Endothelial cell of umbilical vein (primary cell): ENCODE measurements at regions not wholly inside any gene's neighbourhood (a gene's known extent, or its start where the extent isn't known, plus 50 kb on each side); places are given as distances from the start of the nearest gene placed in this dataset.

Experiments
- BruUV-seq: library from RNA; stranded (reverse); fragments of 400-500 nt; replicated peaks from 2 replicates; lab custom pipeline; 2021; lab: Mats Ljungman, UMichigan
- CTCF ChIA-PET: fragments of 300-600, 350-600 bp; sonication (Branson Sonifier 250); formaldehyde crosslinking; loops from one replicate; lab custom pipeline; 2021; ENCODE audit warnings: antibody characterized with exemption, inconsistent platforms; lab: Charles Lee
- POLR2A ChIA-PET: fragments of 300-600, 350-600 bp; sonication (Branson Sonifier 250); formaldehyde crosslinking; loops from one replicate; lab custom pipeline; 2021; ENCODE audit warnings: antibody characterized with exemption, inconsistent platforms; lab: Charles Lee
- DNase-seq: peaks from one replicate; pipeline ENCODE4 v3.0.0-alpha.2; 2011; ENCODE audit warnings: low read depth, low spot score
- FAIRE-seq: peaks from 2 replicates; lab custom pipeline; 2011; peaks lifted over from hg19 to GRCh38; lab: Jason Lieb, UNC
- H2AFZ ChIP-seq: 2 replicates; pipeline ENCODE4 v1.6.0; 2012; ENCODE audit warnings: low read depth, low read length, control low read depth, inconsistent platforms
- H3K27ac ChIP-seq: 2 replicates; pipeline ENCODE4 v1.5.1; 2011; ENCODE audit warnings: low read depth, mild to moderate bottlenecking, control low read depth, low read length, moderate library complexity; ENCODE audit not compliant: insufficient read depth
- H3K27me3 ChIP-seq, 2 experiments: 2 replicates each; pipeline versions ENCODE4 v1.6.0 to v1.6.1; 2011; ENCODE audit warnings: low read length in 2 of 2, mixed read lengths in 1 of 2; ENCODE audit not compliant: control insufficient read depth in 2 of 2, insufficient read depth in 2 of 2
- H3K36me3 ChIP-seq, 2 experiments: 2 replicates in 1 of 2; 3 replicates in 1 of 2; pipeline ENCODE4 v1.5.1; 2011; ENCODE audit warnings: low read length in 2 of 2, mild to moderate bottlenecking in 1 of 2, moderate library complexity in 1 of 2; ENCODE audit not compliant: control insufficient read depth in 2 of 2, insufficient read depth in 2 of 2; ENCODE audit errors: extremely low read depth in 1 of 2
- H3K4me1 ChIP-seq: 3 replicates; pipeline ENCODE4 v1.5.1; 2011; ENCODE audit warnings: mild to moderate bottlenecking, low read length; ENCODE audit not compliant: control insufficient read depth, insufficient read depth; ENCODE audit errors: extremely low read depth
- H3K4me2 ChIP-seq: 2 replicates; pipeline ENCODE4 v1.6.1; 2011; ENCODE audit warnings: low read length, control low read depth, mixed read lengths; ENCODE audit not compliant: insufficient read depth
- H3K4me3 ChIP-seq, 3 experiments: fragments of 200-600 bp in 1 of 3; sonication (generic), shearing (Covaris generic) in 1 of 3; replicated peaks in 1 of 3; 2 replicates each; pipeline ENCODE4 v1.5.1; 2011 to 2016; ENCODE audit warnings: control low read depth in 3 of 3, low read length in 3 of 3, mild to moderate bottlenecking in 2 of 3, inconsistent platforms in 1 of 3, low read depth in 1 of 3, moderate library complexity in 1 of 3; ENCODE audit not compliant: insufficient read depth in 1 of 3
- H3K79me2 ChIP-seq: 2 replicates; pipeline ENCODE4 v1.6.0; 2012; ENCODE audit warnings: low read length, inconsistent platforms; ENCODE audit not compliant: control insufficient read depth, insufficient read depth
- H3K9ac ChIP-seq: replicated peaks from 2 replicates; pipeline ENCODE3; 2011; ENCODE audit warnings: low read length, control low read depth; ENCODE audit not compliant: insufficient read depth; ENCODE audit errors: extremely low read depth
- H3K9me1 ChIP-seq: replicated peaks from 3 replicates; pipeline ENCODE4 v1.6.0; 2011; ENCODE audit warnings: mild to moderate bottlenecking, low read length; ENCODE audit not compliant: control insufficient read depth, insufficient read depth; ENCODE audit errors: extremely low read depth
- H3K9me3 ChIP-seq: replicated peaks from 2 replicates; pipeline ENCODE4 v1.5.1; 2012; ENCODE audit warnings: low read length, inconsistent platforms; ENCODE audit not compliant: control insufficient read depth, insufficient read depth
- H4K20me1 ChIP-seq: replicated peaks from 2 replicates; pipeline ENCODE3; 2011; ENCODE audit warnings: mild to moderate bottlenecking, low read length; ENCODE audit not compliant: control insufficient read depth, insufficient read depth; ENCODE audit errors: extremely low read depth
- EZH2 ChIP-seq: IDR thresholded peaks from 2 replicates; pipeline ENCODE4 v1.6.1; 2012; ENCODE audit warnings: borderline replicate concordance, low read depth, mild to moderate bottlenecking, moderate library complexity, low read length, inconsistent platforms; ENCODE audit not compliant: severe bottlenecking
- FOS ChIP-seq: IDR thresholded peaks from 2 replicates; pipeline ENCODE4 v1.6.1; 2011; ENCODE audit warnings: mild to moderate bottlenecking, low read length, moderate library complexity, borderline replicate concordance; ENCODE audit not compliant: insufficient read depth
- GATA2 ChIP-seq: IDR thresholded peaks from 2 replicates; pipeline ENCODE4 v1.7.0; 2011; ENCODE audit warnings: low read depth, mild to moderate bottlenecking, moderate library complexity, mixed read lengths, low read length; ENCODE audit not compliant: insufficient read length, insufficient read depth
- JUN ChIP-seq: IDR thresholded peaks from 2 replicates; pipeline ENCODE4 v1.6.1; 2011; ENCODE audit warnings: borderline replicate concordance, low read depth; ENCODE audit not compliant: insufficient read length, insufficient read depth
- MYC ChIP-seq: IDR thresholded peaks from one replicate; pipeline ENCODE4 v1.6.1; 2011; ENCODE audit warnings: mild to moderate bottlenecking, low read depth, low read length
- POLR2A ChIP-seq: IDR thresholded peaks from 2 replicates; pipeline ENCODE4 v1.6.1; 2012; ENCODE audit warnings: low read depth, mild to moderate bottlenecking, control low read depth, low read length
- POLR2AphosphoS5 ChIP-seq: IDR thresholded peaks from 2 replicates; pipeline ENCODE4 v1.6.1; 2012; ENCODE audit warnings: low read depth, mild to moderate bottlenecking, control low read depth, low read length, moderate library complexity; ENCODE audit not compliant: insufficient read depth
- dilution Hi-C: fragments of 300-500 bp; cut with MboI; formaldehyde crosslinking; loops from one replicate; pipeline ENCODE4 v1.15.0; 2019; ENCODE audit warnings: low sequenced_read_pairs; ENCODE audit not compliant: extremely low pct_ligation_motif_present
- intact Hi-C: fragments of 100-400 bp; cut with micrococcal nuclease; formaldehyde crosslinking; loops from one replicate; pipeline ENCODE4 v1.10.0; 2022
- TF ChIP-seq, protein P1 (sequence below): IDR thresholded peaks from 2 replicates; pipeline ENCODE4 v1.6.1; 2011; ENCODE audit not compliant: insufficient read depth, insufficient read length
- TF ChIP-seq, protein P2 (sequence below), 2 donors: IDR thresholded peaks; 1 replicate in 1 of 2; 2 replicates in 1 of 2; pipeline ENCODE4 v1.5.1; 2011; ENCODE audit warnings: low read length in 2 of 2, mild to moderate bottlenecking in 2 of 2, moderate library complexity in 2 of 2, control low read depth in 1 of 2, inconsistent platforms in 1 of 2, low read depth in 1 of 2; ENCODE audit not compliant: insufficient read depth in 1 of 2; ENCODE audit errors: extremely low read depth in 1 of 2

DNA sequence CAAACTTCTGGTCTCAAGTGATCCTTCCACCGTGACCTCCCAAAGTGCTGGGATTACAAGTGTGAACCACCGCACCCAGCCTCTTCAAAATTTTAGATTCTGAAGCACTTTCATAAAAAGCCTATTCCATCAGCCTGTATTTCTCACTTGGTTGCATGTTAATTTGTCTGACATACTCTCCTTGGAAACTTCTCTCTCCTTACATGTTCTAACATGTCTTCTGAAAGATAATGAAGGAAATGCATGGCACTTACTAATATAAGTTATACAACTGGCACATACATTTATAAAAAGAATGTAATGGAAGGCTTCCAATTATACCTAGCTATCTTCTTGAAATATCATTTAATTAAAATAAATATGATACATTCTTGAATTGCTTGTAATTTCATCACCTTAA, 597.5 kb downstream of the TBC1D32 start:
- ChIA-PET POLR2A (no interaction called here), CTCF (no interaction called here)
- intact Hi-C loops (no loop called here), dilution Hi-C loops (no loop called here)
- Histone ChIP-seq H3K9ac (no peak overlapping the region), H3K4me1 (no peaks in the 10 kb centered on the region), H3K36me3 (no peaks in the 10 kb centered on the region), H3K27me3 (no peaks in the 10 kb centered on the region), H3K4me3 (no peak overlapping the region), H3K9me1 (no peaks in the 10 kb centered on the region), H3K9me3 (no peaks in the 10 kb centered on the region), H4K20me1 (no peaks in the 10 kb centered on the region), H3K79me2 (no peaks in the 10 kb centered on the region), H2AFZ (no peak overlapping the region), H3K27ac (no peak overlapping the region), H3K4me2 (no peak overlapping the region)
- BruUV-seq: no TSS peak
- no peak for DNase-seq
- FAIRE-seq: no peak
- TF ChIP-seq, protein P1, sequence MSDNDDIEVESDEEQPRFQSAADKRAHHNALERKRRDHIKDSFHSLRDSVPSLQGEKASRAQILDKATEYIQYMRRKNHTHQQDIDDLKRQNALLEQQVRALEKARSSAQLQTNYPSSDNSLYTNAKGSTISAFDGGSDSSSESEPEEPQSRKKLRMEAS: no peak
- no peak for TF ChIP-seq FOS
- TF ChIP-seq POLR2A: no peak
- TF ChIP-seq GATA2: no peak

DNA sequence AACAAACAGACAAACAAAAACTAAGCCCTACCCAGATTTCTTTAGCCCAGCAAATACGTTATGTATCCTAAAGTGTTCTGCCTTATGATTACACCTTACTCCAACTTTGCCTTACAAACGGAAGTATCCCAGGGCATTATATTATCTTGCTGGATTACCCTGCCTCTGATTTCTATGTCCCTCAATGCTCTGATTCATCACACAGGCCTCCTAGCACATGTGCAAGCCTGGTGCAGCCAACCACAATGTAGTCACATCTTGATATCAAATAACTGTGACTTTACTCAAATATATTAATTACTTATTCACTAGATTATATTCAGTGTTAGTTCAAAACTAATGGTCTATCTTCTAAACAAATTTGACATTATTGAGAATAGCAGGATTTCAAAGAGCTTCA, 598.6 kb downstream of the TBC1D32 start:
- H3K9me3 ChIP-seq: no peaks in the 10 kb centered on the region
- intact Hi-C loops (no loop called here), dilution Hi-C loops (no loop called here)
- ChIA-PET POLR2A (no interaction called here), CTCF (no interaction called here)
- H3K4me2 ChIP-seq: no peak overlapping the region
- no peak overlapping the region for H3K27ac ChIP-seq
- no TSS peak for BruUV-seq
- DNase-seq (no peak), FAIRE-seq (no peak)
- no peaks in the 10 kb centered on the region for H3K79me2 ChIP-seq
- no peak overlapping the region for H3K4me3 ChIP-seq
- H3K9ac ChIP-seq: no peak overlapping the region
- H3K9me1 ChIP-seq: no peaks in the 10 kb centered on the region
- TF ChIP-seq MYC: no peak
- no peak for TF ChIP-seq JUN
- no peak for TF ChIP-seq GATA2
- TF ChIP-seq, protein P1: no peak
- TF ChIP-seq POLR2A: no peak
- TF ChIP-seq POLR2AphosphoS5: no peak
- TF ChIP-seq FOS: no peak
- TF ChIP-seq, protein P2, sequence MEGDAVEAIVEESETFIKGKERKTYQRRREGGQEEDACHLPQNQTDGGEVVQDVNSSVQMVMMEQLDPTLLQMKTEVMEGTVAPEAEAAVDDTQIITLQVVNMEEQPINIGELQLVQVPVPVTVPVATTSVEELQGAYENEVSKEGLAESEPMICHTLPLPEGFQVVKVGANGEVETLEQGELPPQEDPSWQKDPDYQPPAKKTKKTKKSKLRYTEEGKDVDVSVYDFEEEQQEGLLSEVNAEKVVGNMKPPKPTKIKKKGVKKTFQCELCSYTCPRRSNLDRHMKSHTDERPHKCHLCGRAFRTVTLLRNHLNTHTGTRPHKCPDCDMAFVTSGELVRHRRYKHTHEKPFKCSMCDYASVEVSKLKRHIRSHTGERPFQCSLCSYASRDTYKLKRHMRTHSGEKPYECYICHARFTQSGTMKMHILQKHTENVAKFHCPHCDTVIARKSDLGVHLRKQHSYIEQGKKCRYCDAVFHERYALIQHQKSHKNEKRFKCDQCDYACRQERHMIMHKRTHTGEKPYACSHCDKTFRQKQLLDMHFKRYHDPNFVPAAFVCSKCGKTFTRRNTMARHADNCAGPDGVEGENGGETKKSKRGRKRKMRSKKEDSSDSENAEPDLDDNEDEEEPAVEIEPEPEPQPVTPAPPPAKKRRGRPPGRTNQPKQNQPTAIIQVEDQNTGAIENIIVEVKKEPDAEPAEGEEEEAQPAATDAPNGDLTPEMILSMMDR (IDR thresholded peaks at IDR 0.05; ENCODE audit: extremely low read depth in 1 of 2, insufficient read depth in 1 of 2, low read depth in 1 of 2, low read length in 2 of 2): no peak
- no peak for TF ChIP-seq EZH2
- no peaks in the 10 kb centered on the region for H3K4me1 ChIP-seq
- no peak overlapping the region for H2AFZ ChIP-seq
- H3K36me3 ChIP-seq: no peaks in the 10 kb centered on the region
- H4K20me1 ChIP-seq: no peaks in the 10 kb centered on the region
- H3K27me3 ChIP-seq: no peaks in the 10 kb centered on the region
